DND-41 (cell line): ENCODE measurements at regions not wholly inside any gene's neighbourhood (a gene's known extent, or its start where the extent isn't known, plus 50 kb on each side); places are given as distances from the start of the nearest gene placed in this dataset.

Source experiments
- ATAC-seq: fragments of 200-7000 bp; cut with Tn5 transposase; 3 replicates; pipeline ENCODE4 v1.9.1; 2021; ENCODE audit warnings: low read depth; ENCODE audit not compliant: insufficient read depth
- DNase-seq: peaks from one replicate; pipeline ENCODE4 v3.0.0-alpha.2; 2020
- H2AFZ ChIP-seq: 2 replicates; pipeline ENCODE4 v1.6.0; 2012; ENCODE audit warnings: low read depth, low read length
- H3K27ac ChIP-seq: 2 replicates; pipeline ENCODE4 v1.5.1; 2012; ENCODE audit warnings: low read length, inconsistent platforms
- H3K27me3 ChIP-seq: fragments of 200-600 bp; sonication (generic); 2 replicates; pipeline ENCODE4 v1.6.0; 2012; ENCODE audit warnings: low read length, mild to moderate bottlenecking, inconsistent platforms; ENCODE audit not compliant: insufficient read depth, poor library complexity
- H3K36me3 ChIP-seq: 2 replicates; pipeline ENCODE4 v1.5.1; 2012; ENCODE audit warnings: low read length, inconsistent platforms; ENCODE audit not compliant: insufficient read depth
- H3K4me1 ChIP-seq: 2 replicates; pipeline ENCODE4 v1.5.1; 2012; ENCODE audit warnings: mild to moderate bottlenecking, low read length; ENCODE audit not compliant: insufficient read depth
- H3K4me2 ChIP-seq: 2 replicates; pipeline ENCODE4 v1.6.0; 2012; ENCODE audit warnings: mild to moderate bottlenecking, moderate library complexity, low read length, inconsistent platforms; ENCODE audit not compliant: insufficient read depth
- H3K4me3 ChIP-seq, 2 experiments: fragments of 200-600 bp in 1 of 2; shearing (Covaris generic) in 1 of 2; 2 replicates each; pipeline ENCODE4 v1.5.1; 2012 to 2016; ENCODE audit warnings: inconsistent platforms in 2 of 2, low read length in 2 of 2, mild to moderate bottlenecking in 2 of 2, low read depth in 1 of 2, moderate library complexity in 1 of 2
- H3K79me2 ChIP-seq: 2 replicates; pipeline ENCODE4 v1.6.0; 2012; ENCODE audit warnings: low read length, inconsistent platforms; ENCODE audit not compliant: insufficient read depth
- H3K9ac ChIP-seq: 2 replicates; pipeline ENCODE4 v1.6.0; 2012; ENCODE audit warnings: low read depth, mild to moderate bottlenecking, inconsistent platforms, low read length, moderate library complexity
- H3K9me3 ChIP-seq: 2 replicates; pipeline ENCODE4 v1.5.1; 2012; ENCODE audit warnings: low read length, moderate library complexity, mild to moderate bottlenecking, inconsistent platforms; ENCODE audit not compliant: insufficient read depth, severe bottlenecking
- H4K20me1 ChIP-seq: 2 replicates; pipeline ENCODE4 v1.6.0; 2012; ENCODE audit warnings: low read length; ENCODE audit not compliant: insufficient read depth
- CTCF ChIP-seq: IDR thresholded peaks from 2 replicates; pipeline ENCODE4 v1.5.1; 2012; ENCODE audit warnings: borderline replicate concordance, low read length, moderate library complexity, mild to moderate bottlenecking; ENCODE audit not compliant: poor library complexity, severe bottlenecking; ENCODE audit errors: extremely low read depth
- EZH2 ChIP-seq: IDR thresholded peaks from 3 replicates; pipeline ENCODE4 v1.6.1; 2012; ENCODE audit warnings: borderline replicate concordance, low read depth, mild to moderate bottlenecking, moderate library complexity, low read length, inconsistent platforms; ENCODE audit not compliant: severe bottlenecking

- no peak overlapping the region for H3K27ac ChIP-seq
- no peak overlapping the region for H3K4me2 ChIP-seq
- H3K9ac ChIP-seq: no peak overlapping the region
- no peaks in the 10 kb centered on the region for H3K27me3 ChIP-seq
- H3K4me1 ChIP-seq: no peaks in the 10 kb centered on the region
- H3K36me3 ChIP-seq: no peaks in the 10 kb centered on the region
- H3K79me2 ChIP-seq: peaks cover 3% of the 10 kb centered on the region; the same call in 1 of the 2 replicates
- no peak overlapping the region for H3K4me3 ChIP-seq
- ATAC-seq (no peak), DNase-seq (no peak)
- TF ChIP-seq EZH2: no peak
- TF ChIP-seq CTCF: no peak
- no peaks in the 10 kb centered on the region for H3K9me3 ChIP-seq
- no peaks in the 10 kb centered on the region for H4K20me1 ChIP-seq
- no peak overlapping the region for H2AFZ ChIP-seq
Observed at GRCh38 chr5:173673295-173674101, 57.0 kb upstream of the BOD1 start.

GRCh38 chr5:173675287-173675996 is 59.0 kb upstream of the BOD1 start:
- TF ChIP-seq CTCF (no peak), EZH2 (no peak)
- Histone ChIP-seq H3K9me3 (peaks cover 3% of the 10 kb centered on the region), H3K4me2 (no peak overlapping the region), H3K27me3 (no peaks in the 10 kb centered on the region), H3K27ac (no peak overlapping the region), H3K4me1 (peaks cover 8% of the 10 kb centered on the region), H2AFZ (no peak overlapping the region), H3K4me3 (no peak overlapping the region), H3K36me3 (peaks cover 10% of the 10 kb centered on the region; the same call in 1 of the 2 replicates), H4K20me1 (no peaks in the 10 kb centered on the region), H3K9ac (no peak overlapping the region), H3K79me2 (peaks cover 6% of the 10 kb centered on the region; the same call in 1 of the 2 replicates)
- DNase-seq (no peak), ATAC-seq (no peak)

- H3K9ac ChIP-seq: no peak overlapping the region
- no peak overlapping the region for H3K4me3 ChIP-seq
- H3K27ac ChIP-seq: no peak overlapping the region
- DNase-seq (no peak), ATAC-seq (no peak)
- TF ChIP-seq CTCF (no peak), EZH2 (no peak)
- no peaks in the 10 kb centered on the region for H4K20me1 ChIP-seq
- no peak overlapping the region for H2AFZ ChIP-seq
- no peak overlapping the region for H3K4me2 ChIP-seq
- H3K27me3 ChIP-seq: no peaks in the 10 kb centered on the region
- H3K9me3 ChIP-seq: peaks cover 3% of the 10 kb centered on the region
- H3K79me2 ChIP-seq: peaks cover 6% of the 10 kb centered on the region; the same call in 1 of the 2 replicates
- peaks cover 8% of the 10 kb centered on the region for H3K4me1 ChIP-seq
- H3K36me3 ChIP-seq: peaks cover 10% of the 10 kb centered on the region; the same call in 1 of the 2 replicates
Observed at GRCh38 chr5:173676375-173676774, 59.9 kb upstream of the BOD1 start.
